ENCODE measurements at regions not wholly inside any gene's neighbourhood (a gene's known extent, or its start where the extent isn't known, plus 50 kb on each side); places are given as distances from the start of the nearest gene placed in this dataset.

DNA sequence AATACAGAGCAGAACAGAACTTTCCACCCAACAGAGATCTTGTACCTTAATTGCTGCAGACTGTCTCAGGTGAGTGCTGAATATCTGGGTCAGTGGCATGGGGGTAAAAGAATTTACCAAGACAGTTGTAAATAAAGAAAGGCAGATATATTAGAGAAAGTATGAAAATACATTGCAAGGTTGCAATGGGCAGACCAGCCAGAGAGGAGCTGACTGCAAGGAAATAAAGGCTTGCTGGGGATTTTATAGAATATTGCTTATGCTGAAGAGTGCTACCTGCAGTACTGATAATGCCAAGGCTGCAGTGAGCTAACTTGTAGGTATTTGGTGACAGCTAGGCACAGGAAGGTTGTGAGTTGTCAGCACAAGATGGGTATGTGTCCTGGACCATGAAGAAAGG is 171.0 kb upstream of the TRIM24 start:
- no peak overlapping the region for H3K4me3 ChIP-seq (ENCODE audit: low read depth, low read length)
- DNase-seq (ENCODE audit: low read depth): no peak
- TF ChIP-seq, protein P1, sequence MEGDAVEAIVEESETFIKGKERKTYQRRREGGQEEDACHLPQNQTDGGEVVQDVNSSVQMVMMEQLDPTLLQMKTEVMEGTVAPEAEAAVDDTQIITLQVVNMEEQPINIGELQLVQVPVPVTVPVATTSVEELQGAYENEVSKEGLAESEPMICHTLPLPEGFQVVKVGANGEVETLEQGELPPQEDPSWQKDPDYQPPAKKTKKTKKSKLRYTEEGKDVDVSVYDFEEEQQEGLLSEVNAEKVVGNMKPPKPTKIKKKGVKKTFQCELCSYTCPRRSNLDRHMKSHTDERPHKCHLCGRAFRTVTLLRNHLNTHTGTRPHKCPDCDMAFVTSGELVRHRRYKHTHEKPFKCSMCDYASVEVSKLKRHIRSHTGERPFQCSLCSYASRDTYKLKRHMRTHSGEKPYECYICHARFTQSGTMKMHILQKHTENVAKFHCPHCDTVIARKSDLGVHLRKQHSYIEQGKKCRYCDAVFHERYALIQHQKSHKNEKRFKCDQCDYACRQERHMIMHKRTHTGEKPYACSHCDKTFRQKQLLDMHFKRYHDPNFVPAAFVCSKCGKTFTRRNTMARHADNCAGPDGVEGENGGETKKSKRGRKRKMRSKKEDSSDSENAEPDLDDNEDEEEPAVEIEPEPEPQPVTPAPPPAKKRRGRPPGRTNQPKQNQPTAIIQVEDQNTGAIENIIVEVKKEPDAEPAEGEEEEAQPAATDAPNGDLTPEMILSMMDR (IDR thresholded peaks at IDR 0.05; ENCODE audit: insufficient read depth, low read length): no peak

DNA sequence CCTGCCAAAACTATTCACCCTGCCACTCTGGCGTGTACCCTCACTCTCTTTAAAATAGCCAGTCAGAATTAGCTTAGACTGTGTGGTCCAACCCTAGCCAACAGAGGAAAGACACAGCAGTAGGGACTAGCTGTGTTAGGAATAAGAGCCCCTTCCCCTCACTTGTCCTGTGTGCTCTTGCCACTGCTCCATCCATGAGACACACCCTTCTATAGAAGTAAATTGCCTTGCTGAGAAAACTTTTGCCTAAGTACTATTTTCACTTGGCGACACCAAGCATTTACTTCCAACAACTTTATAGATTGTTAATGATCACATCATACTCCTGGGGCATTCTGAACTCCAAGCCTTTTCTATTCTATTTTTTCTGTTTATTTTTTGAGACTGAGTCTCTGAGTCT is 170.2 kb upstream of the TRIM24 start:
- no peak overlapping the region for H3K4me3 ChIP-seq (ENCODE audit: low read depth, low read length)
- TF ChIP-seq, protein P1 (IDR thresholded peaks at IDR 0.05; ENCODE audit: insufficient read depth, low read length): no peak

DNA sequence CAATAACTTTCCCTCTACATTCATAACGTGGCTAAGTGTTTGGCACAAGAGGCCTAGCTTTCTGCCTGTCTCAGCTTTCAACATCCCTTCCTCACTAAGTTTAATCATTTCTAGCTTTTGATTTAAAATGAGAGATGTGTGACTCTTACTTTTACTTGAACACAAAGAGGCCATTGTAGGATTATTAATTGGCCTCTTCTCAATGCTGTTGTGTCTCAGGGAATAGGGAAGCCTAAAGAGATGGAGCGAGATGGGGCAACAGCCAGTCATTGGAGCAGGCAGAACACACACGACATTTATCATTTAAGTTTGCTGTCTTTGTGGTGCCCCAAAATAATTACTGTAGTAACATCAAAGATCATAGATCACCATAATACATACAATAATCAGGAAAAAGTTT is 167.1 kb upstream of the TRIM24 start:
- DNase-seq (ENCODE audit: low read depth): no peak
- TF ChIP-seq, protein P1 (IDR thresholded peaks at IDR 0.05; ENCODE audit: insufficient read depth, low read length): no peak
- H3K4me3 ChIP-seq (ENCODE audit: low read depth, low read length): no peak overlapping the region

More for the DNA sequence above, 170.2 kb upstream of the TRIM24 start:
- DNase-seq (ENCODE audit: low read depth): no peak

DNA sequence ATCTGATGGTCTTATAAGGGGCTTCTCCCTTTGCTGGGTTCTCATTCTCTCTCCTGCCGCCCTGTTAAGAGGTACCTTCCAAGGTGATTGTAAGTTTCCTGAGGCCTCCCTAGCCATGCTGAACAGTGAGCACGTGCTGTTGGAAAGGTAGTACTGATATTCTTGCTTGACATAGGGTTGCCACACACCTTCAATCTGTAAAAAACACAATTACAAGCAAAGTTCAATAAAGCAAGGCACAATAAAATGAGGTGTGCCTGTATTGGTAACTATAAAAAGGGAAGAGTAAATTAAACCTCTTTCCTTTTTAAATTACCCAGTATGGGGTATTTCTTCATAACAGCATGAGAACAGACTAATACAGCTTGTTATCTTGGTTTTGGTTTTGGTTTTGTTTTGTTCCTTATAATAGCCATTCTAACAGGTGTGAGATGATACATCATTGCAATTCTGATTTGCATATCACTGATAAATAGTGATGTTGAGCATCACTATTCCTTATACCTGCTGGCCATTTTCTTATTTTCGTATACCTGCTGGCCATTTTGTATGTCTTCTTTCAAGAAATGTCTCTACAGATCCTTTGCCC is 164.9 kb upstream of the TRIM24 start:
- no peak overlapping the region for H3K4me3 ChIP-seq (ENCODE audit: low read depth, low read length)
- TF ChIP-seq, protein P1 (IDR thresholded peaks at IDR 0.05; ENCODE audit: insufficient read depth, low read length): no peak
- DNase-seq (ENCODE audit: low read depth): no peak

DNA sequence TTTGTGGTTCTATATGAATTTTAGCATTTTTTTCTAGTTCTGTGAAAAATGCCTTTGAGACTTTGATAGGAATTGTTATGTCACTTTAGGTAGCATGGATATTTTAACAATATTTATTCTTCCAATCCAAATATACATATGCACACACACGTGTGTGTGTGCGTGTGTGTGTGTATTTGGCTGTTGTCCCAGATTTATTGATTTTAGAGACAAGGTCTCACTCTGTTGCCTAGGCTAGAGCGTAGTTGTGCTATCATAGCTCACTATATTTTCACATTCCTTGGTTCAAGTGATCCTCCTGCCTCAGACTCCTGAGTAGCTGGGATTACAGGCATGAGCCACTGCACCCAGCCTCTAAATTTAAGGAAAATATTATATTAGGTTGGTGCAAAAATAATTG is 162.5 kb upstream of the TRIM24 start:
- no peak overlapping the region for H3K4me3 ChIP-seq (ENCODE audit: low read depth, low read length)
- TF ChIP-seq, protein P1 (IDR thresholded peaks at IDR 0.05; ENCODE audit: insufficient read depth, low read length): no peak
- no peak for DNase-seq (ENCODE audit: low read depth)

DNA sequence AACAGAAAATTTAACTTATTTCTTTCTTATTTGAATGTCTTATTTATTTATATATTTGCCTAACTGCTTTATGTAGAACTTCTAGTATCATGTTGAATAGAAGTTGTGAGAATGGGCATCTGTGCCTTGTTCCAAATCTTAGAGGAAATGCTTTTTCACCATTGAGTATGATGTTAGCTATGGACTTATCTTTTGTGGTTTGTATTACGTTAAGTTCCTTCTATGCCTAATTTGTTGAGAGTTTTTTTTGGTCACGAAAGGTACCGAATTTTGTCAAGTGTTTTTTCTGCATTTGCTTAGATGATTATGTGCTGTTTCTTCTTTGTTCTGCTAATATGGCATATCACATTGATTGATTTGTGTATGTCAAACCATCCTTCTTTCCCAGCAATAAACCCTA is 161.0 kb upstream of the TRIM24 start:
- TF ChIP-seq, protein P1 (IDR thresholded peaks at IDR 0.05; ENCODE audit: insufficient read depth, low read length): no peak
- H3K4me3 ChIP-seq (ENCODE audit: low read depth, low read length): no peak overlapping the region
- DNase-seq (ENCODE audit: low read depth): no peak
